GM23248 (cell line): ENCODE measurements at regions not wholly inside any gene's neighbourhood (a gene's known extent, or its start where the extent isn't known, plus 50 kb on each side); places are given as distances from the start of the nearest gene placed in this dataset.

ENCODE experiments used
- DNase-seq: peaks from one replicate; pipeline ENCODE4 v3.0.0-alpha.2; 2015
- H2AFZ ChIP-seq: fragments of 200-600 bp; sonication (generic); 2 replicates; pipeline ENCODE4 v1.6.1; 2016; ENCODE audit warnings: antibody characterized with exemption
- H3F3A ChIP-seq: fragments of 200-600 bp; sonication (generic); 2 replicates; pipeline ENCODE4 v1.6.1; 2016; ENCODE audit warnings: mild to moderate bottlenecking, antibody characterized with exemption, mixed run types; ENCODE audit not compliant: insufficient read depth
- H3K27ac ChIP-seq: fragments of 200-600 bp; sonication (generic); 2 replicates; pipeline ENCODE4 v1.5.1; 2016; ENCODE audit warnings: mild to moderate bottlenecking
- H3K27me3 ChIP-seq: fragments of 200-600 bp; sonication (generic); replicated peaks from 2 replicates; pipeline ENCODE4 v1.6.1; 2016; ENCODE audit warnings: mild to moderate bottlenecking; ENCODE audit not compliant: insufficient read depth
- H3K36me3 ChIP-seq: fragments of 200-600 bp; sonication (generic); 2 replicates; pipeline ENCODE4 v1.6.1; 2016; ENCODE audit warnings: low read depth, mild to moderate bottlenecking
- H3K4me1 ChIP-seq: fragments of 200-600 bp; sonication (generic); 2 replicates; pipeline ENCODE4 v1.6.1; 2016; ENCODE audit warnings: mild to moderate bottlenecking; ENCODE audit not compliant: insufficient read depth
- H3K4me2 ChIP-seq: fragments of 200-600 bp; sonication (generic); one replicate; pipeline ENCODE4 v1.6.1; 2016; ENCODE audit warnings: mild to moderate bottlenecking; ENCODE audit not compliant: unreplicated experiment
- H3K4me3 ChIP-seq: fragments of 200-600 bp; sonication (generic); 2 replicates; pipeline ENCODE4 v1.5.1; 2016; ENCODE audit warnings: mild to moderate bottlenecking
- H3K79me2 ChIP-seq: fragments of 200-600 bp; sonication (generic); 2 replicates; pipeline ENCODE4 v1.6.1; 2016; ENCODE audit warnings: mild to moderate bottlenecking; ENCODE audit not compliant: insufficient read depth
- H3K9ac ChIP-seq: fragments of 200-600 bp; sonication (generic); 2 replicates; pipeline ENCODE4 v1.6.1; 2016; ENCODE audit warnings: mild to moderate bottlenecking
- H3K9me2 ChIP-seq: fragments of 200-600 bp; sonication (generic); 2 replicates; pipeline ENCODE4 v1.6.1; 2016; ENCODE audit warnings: mixed run types, mild to moderate bottlenecking, moderate library complexity; ENCODE audit not compliant: insufficient read depth
- H3K9me3 ChIP-seq: fragments of 200-600 bp; sonication (generic); one replicate; pipeline ENCODE4 v1.6.1; 2017; ENCODE audit warnings: low read depth
- H4K20me1 ChIP-seq: fragments of 200-600 bp; sonication (generic); 2 replicates; pipeline ENCODE4 v1.6.0; 2016; ENCODE audit not compliant: insufficient read depth
- EZH2 ChIP-seq: fragments of 200-600 bp; sonication (generic); IDR thresholded peaks from 2 replicates; pipeline ENCODE4 v1.6.1; 2018; ENCODE audit warnings: antibody characterized with exemption, mild to moderate bottlenecking; ENCODE audit not compliant: insufficient read depth, poor library complexity, severe bottlenecking
- EZH2phosphoT487 ChIP-seq: fragments of 200-600 bp; sonication (generic); IDR thresholded peaks from 2 replicates; pipeline ENCODE4 v1.6.1; 2018; ENCODE audit warnings: antibody characterized with exemption, moderate library complexity, mild to moderate bottlenecking, low read depth; ENCODE audit not compliant: insufficient read depth
- WGBS, 2 experiments: methylation state at CpG; one replicate each; pipeline ENCODE4 v1.1.6; 2015 to 2017; ENCODE audit warnings: low lambda C conversion rate in 2 of 2, low coverage in 1 of 2; ENCODE audit errors: missing lambda C conversion rate in 2 of 2; 5-methylcytosine and 5-hydroxymethylcytosine counted together
- in situ Hi-C: fragments of 300-500 bp; cut with MboI; formaldehyde crosslinking; loops from 2 replicates; pipeline ENCODE4 v1.15.0; 2020

- Histone ChIP-seq H3K27me3 (no peaks in the 10 kb centered on the region), H3K36me3 (no peaks in the 10 kb centered on the region), H3K9ac (no peak overlapping the region), H2AFZ (no peak overlapping the region), H3K9me3 (no peaks in the 10 kb centered on the region), H3K27ac (no peak overlapping the region), H4K20me1 (no peaks in the 10 kb centered on the region), H3K4me3 (no peak overlapping the region), H3K4me2 (no peak overlapping the region), H3F3A (no peaks in the 10 kb centered on the region), H3K79me2 (no peaks in the 10 kb centered on the region), H3K4me1 (no peaks in the 10 kb centered on the region), H3K9me2 (no peaks in the 10 kb centered on the region)
- TF ChIP-seq EZH2 (no peak), EZH2phosphoT487 (no peak)
- WGBS, 2 experiments = 15 to 17% methylated on average over 4 of the region's 4 CpGs
- in situ Hi-C loops = no loop called here
- no peak for DNase-seq
Observed at GRCh38 chr10:83371696-83372490, 767.4 kb upstream of the GHITM start.

GRCh38 chr10:83372646-83373045 is 766.7 kb upstream of the GHITM start:
- WGBS, 2 experiments = 6 to 14% methylated on average over 2 of the region's 2 CpGs
- H4K20me1 ChIP-seq = no peaks in the 10 kb centered on the region
- no peak for TF ChIP-seq EZH2phosphoT487
- no peak for TF ChIP-seq EZH2
- no peaks in the 10 kb centered on the region for H3K9me2 ChIP-seq
- in situ Hi-C loops = no loop called here
- no peak for DNase-seq
- no peaks in the 10 kb centered on the region for H3K27me3 ChIP-seq
- H3K9ac ChIP-seq = no peak overlapping the region
- no peaks in the 10 kb centered on the region for H3K36me3 ChIP-seq
- H3K4me2 ChIP-seq = no peak overlapping the region
- no peaks in the 10 kb centered on the region for H3F3A ChIP-seq
- H3K79me2 ChIP-seq = no peaks in the 10 kb centered on the region
- no peak overlapping the region for H3K4me3 ChIP-seq
- H2AFZ ChIP-seq = no peak overlapping the region
- H3K27ac ChIP-seq = no peak overlapping the region
- H3K4me1 ChIP-seq = no peaks in the 10 kb centered on the region
- H3K9me3 ChIP-seq = no peaks in the 10 kb centered on the region

- Histone ChIP-seq H3K27ac (no peak overlapping the region), H4K20me1 (no peaks in the 10 kb centered on the region), H3K27me3 (no peaks in the 10 kb centered on the region), H3F3A (no peaks in the 10 kb centered on the region), H3K4me3 (no peak overlapping the region), H3K36me3 (no peaks in the 10 kb centered on the region), H3K9ac (no peak overlapping the region), H2AFZ (no peak overlapping the region), H3K9me3 (no peaks in the 10 kb centered on the region), H3K4me2 (no peak overlapping the region), H3K9me2 (no peaks in the 10 kb centered on the region), H3K79me2 (no peaks in the 10 kb centered on the region), H3K4me1 (no peaks in the 10 kb centered on the region)
- WGBS, 2 experiments = 21 to 28% methylated on average over 2 of the region's 2 CpGs
- no peak for TF ChIP-seq EZH2phosphoT487
- in situ Hi-C loops = no loop called here
- DNase-seq = peak; percentile 1
Observed at GRCh38 chr10:83373671-83374070, 765.6 kb upstream of the GHITM start.

- no peaks in the 10 kb centered on the region for H3K9me3 ChIP-seq
- no peak for DNase-seq
- no peaks in the 10 kb centered on the region for H3K79me2 ChIP-seq
- H3K27me3 ChIP-seq = no peaks in the 10 kb centered on the region
- H2AFZ ChIP-seq = no peak overlapping the region
- H3K4me1 ChIP-seq = no peaks in the 10 kb centered on the region
- no peaks in the 10 kb centered on the region for H3K9me2 ChIP-seq
- no peak for TF ChIP-seq EZH2
- TF ChIP-seq EZH2phosphoT487 = no peak
- H3K36me3 ChIP-seq = no peaks in the 10 kb centered on the region
- no peaks in the 10 kb centered on the region for H4K20me1 ChIP-seq
- in situ Hi-C loops = no loop called here
- H3F3A ChIP-seq = no peaks in the 10 kb centered on the region
- H3K27ac ChIP-seq = no peak overlapping the region
- H3K9ac ChIP-seq = no peak overlapping the region
- H3K4me2 ChIP-seq = no peak overlapping the region
- no peak overlapping the region for H3K4me3 ChIP-seq
Observed at GRCh38 chr10:83374741-83375140, 764.6 kb upstream of the GHITM start.

- Histone ChIP-seq H3K79me2 (no peaks in the 10 kb centered on the region), H3K36me3 (no peaks in the 10 kb centered on the region), H3K27me3 (no peaks in the 10 kb centered on the region), H3F3A (no peaks in the 10 kb centered on the region), H3K4me1 (no peaks in the 10 kb centered on the region), H4K20me1 (no peaks in the 10 kb centered on the region), H2AFZ (no peak overlapping the region), H3K9me3 (no peaks in the 10 kb centered on the region), H3K27ac (no peak overlapping the region), H3K9ac (no peak overlapping the region), H3K4me3 (no peak overlapping the region), H3K4me2 (no peak overlapping the region), H3K9me2 (no peaks in the 10 kb centered on the region)
- TF ChIP-seq EZH2 = no peak
- no peak for TF ChIP-seq EZH2phosphoT487
- WGBS, 2 experiments = 0 to 4% methylated on average over 2 of the region's 2 CpGs
- no peak for DNase-seq
- in situ Hi-C loops = no loop called here
Observed at GRCh38 chr10:83375274-83375673, 764.0 kb upstream of the GHITM start.
